ENCODE measurements at regions not wholly inside any gene's neighbourhood (a gene's known extent, or its start where the extent isn't known, plus 50 kb on each side); places are given as distances from the start of the nearest gene placed in this dataset.
A peak's percentile ranks its signal among the peaks of the same experiment; 100 is the strongest.

DNA sequence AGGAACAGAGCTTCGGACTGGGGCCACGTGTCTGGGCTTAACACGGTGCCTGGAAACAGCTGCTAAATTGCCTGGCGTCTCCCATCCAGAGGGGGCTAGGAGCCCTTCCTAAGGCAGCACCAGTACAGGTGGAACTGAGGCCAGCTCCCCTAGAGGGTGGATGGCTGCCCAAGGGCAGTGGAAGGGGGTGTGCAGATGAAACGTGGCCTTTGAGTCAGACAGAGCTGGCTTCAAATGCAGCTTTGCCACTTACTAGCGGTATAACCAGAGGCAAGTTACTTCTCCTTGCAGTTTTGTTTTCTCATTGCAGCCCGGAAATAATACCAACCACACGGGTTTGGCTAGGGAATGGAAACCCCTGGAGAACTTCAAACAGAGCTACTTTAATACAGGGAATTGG is 59.3 kb upstream of the SLC24A4 start:
- H3K36me3 ChIP-seq (ENCODE audit: control insufficient read depth, insufficient read depth, low read length), result no peaks in the 10 kb centered on the region
- no peaks in the 10 kb centered on the region for H3K36me3 Mint-ChIP-seq (ENCODE audit: low read depth)
- H3K9me3 Mint-ChIP-seq, result no peaks in the 10 kb centered on the region
- H3K27ac Mint-ChIP-seq, result no peak overlapping the region
- no peak overlapping the region for H3K27ac ChIP-seq (ENCODE audit: low read depth, low read length)
- no peak overlapping the region for H3K4me3 ChIP-seq (ENCODE audit: low read length)
- no peak overlapping the region for H3K9ac ChIP-seq (ENCODE audit: extremely low read depth, low read length, poor library complexity, severe bottlenecking)
- no peaks in the 10 kb centered on the region for H3K4me1 ChIP-seq (ENCODE audit: control insufficient read depth, insufficient read depth, low read length)
- H3K4me3 Mint-ChIP-seq, result no peak overlapping the region
- peaks cover 3% of the 10 kb centered on the region for H3K4me1 Mint-ChIP-seq
- no peak for DNase-seq
- WGBS, 2 experiments (ENCODE audit: insufficient coverage in 1 of 2, insufficient read length in 1 of 2), result 88 to 89% methylated on average over 6 to 8 of the region's 8 CpGs
- no peaks in the 10 kb centered on the region for H3K9me3 ChIP-seq (ENCODE audit: control insufficient read depth, low read length)
- no peak for TF ChIP-seq CTCF (conservative IDR thresholded peaks at IDR 0.05)
- no peaks in the 10 kb centered on the region for H3K27me3 ChIP-seq (ENCODE audit: control insufficient read depth, insufficient read depth, low read length, poor library complexity, severe bottlenecking)
- no peaks in the 10 kb centered on the region for H3K27me3 Mint-ChIP-seq (ENCODE audit: insufficient read depth)

DNA sequence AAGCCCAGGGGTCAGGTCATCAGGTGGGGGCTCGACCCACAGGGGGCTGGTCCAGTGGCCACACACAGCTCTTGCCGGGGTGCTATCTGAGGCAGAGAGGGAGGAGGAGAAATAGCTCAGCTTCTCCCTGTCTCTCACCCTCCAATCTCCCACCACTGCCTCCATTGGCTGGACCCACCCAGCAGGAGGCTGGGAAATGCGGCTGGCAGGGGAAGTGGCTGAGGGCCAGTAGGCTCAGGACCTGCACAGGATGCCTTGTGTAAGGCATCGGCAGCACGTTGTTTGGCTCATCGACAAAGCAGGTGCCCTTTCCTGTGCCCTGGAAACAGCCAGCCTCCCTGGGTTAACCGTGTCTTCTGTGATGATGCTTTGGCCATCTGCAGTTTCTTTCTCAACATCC is 58.8 kb upstream of the SLC24A4 start:
- WGBS, 2 experiments (ENCODE audit: insufficient coverage in 1 of 2, insufficient read length in 1 of 2), result 84 to 85% methylated on average over 5 to 6 of the region's 7 CpGs
- Histone ChIP-seq H3K36me3 (ENCODE audit: control insufficient read depth, insufficient read depth, low read length) (no peaks in the 10 kb centered on the region), H3K27ac (ENCODE audit: low read depth, low read length) (no peak overlapping the region), H3K4me1 (ENCODE audit: control insufficient read depth, insufficient read depth, low read length) (no peaks in the 10 kb centered on the region), H3K4me3 (ENCODE audit: low read length) (no peak overlapping the region), H3K9ac (ENCODE audit: extremely low read depth, low read length, poor library complexity, severe bottlenecking) (no peak overlapping the region), H3K27me3 (ENCODE audit: control insufficient read depth, insufficient read depth, low read length, poor library complexity, severe bottlenecking) (no peaks in the 10 kb centered on the region), H3K9me3 (ENCODE audit: control insufficient read depth, low read length) (no peaks in the 10 kb centered on the region)
- no peak for TF ChIP-seq CTCF (conservative IDR thresholded peaks at IDR 0.05)
- Mint-ChIP-seq H3K4me3 (no peak overlapping the region), H3K27me3 (ENCODE audit: insufficient read depth) (no peaks in the 10 kb centered on the region), H3K27ac (no peak overlapping the region), H3K36me3 (ENCODE audit: low read depth) (no peaks in the 10 kb centered on the region), H3K4me1 (peaks cover 3% of the 10 kb centered on the region), H3K9me3 (no peaks in the 10 kb centered on the region)
- peak; percentile 59 for DNase-seq

DNA sequence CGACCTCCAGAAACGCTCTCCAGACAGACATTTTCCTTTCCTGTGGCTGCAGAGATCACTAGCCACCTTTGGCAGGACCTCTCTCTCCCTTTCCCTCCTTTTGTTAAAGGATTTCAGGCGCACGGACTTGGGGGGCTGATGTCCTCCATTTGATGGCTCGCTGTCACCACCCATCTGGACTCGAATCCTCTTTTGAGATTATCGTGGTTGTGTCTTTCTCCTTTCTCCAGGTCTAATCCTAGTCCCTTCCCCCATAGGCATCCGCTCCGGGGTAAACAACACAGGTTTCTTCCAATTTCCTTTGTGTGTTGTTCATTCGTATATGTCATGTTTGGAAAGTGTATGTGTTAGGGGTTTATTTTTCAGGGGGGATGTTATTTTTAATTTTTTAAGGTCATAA is 56.7 kb upstream of the SLC24A4 start:
- Mint-ChIP-seq H3K27me3 (ENCODE audit: insufficient read depth) (no peaks in the 10 kb centered on the region), H3K27ac (no peak overlapping the region), H3K4me1 (peaks cover 3% of the 10 kb centered on the region), H3K4me3 (no peak overlapping the region), H3K36me3 (ENCODE audit: low read depth) (no peaks in the 10 kb centered on the region), H3K9me3 (no peaks in the 10 kb centered on the region)
- Histone ChIP-seq H3K27ac (ENCODE audit: low read depth, low read length) (no peak overlapping the region), H3K27me3 (ENCODE audit: control insufficient read depth, insufficient read depth, low read length, poor library complexity, severe bottlenecking) (peaks cover 2% of the 10 kb centered on the region), H3K4me3 (ENCODE audit: low read length) (no peak overlapping the region), H3K4me1 (ENCODE audit: control insufficient read depth, insufficient read depth, low read length) (no peaks in the 10 kb centered on the region), H3K9me3 (ENCODE audit: control insufficient read depth, low read length) (no peaks in the 10 kb centered on the region), H3K36me3 (ENCODE audit: control insufficient read depth, insufficient read depth, low read length) (no peaks in the 10 kb centered on the region), H3K9ac (ENCODE audit: extremely low read depth, low read length, poor library complexity, severe bottlenecking) (no peak overlapping the region)
- TF ChIP-seq CTCF (conservative IDR thresholded peaks at IDR 0.05), result no peak
- 88 to 93% methylated on average over 7 to 10 of the region's 10 CpGs for WGBS, 2 experiments (ENCODE audit: insufficient coverage in 1 of 2, insufficient read length in 1 of 2)
- no peak for DNase-seq
